CD4-positive, alpha-beta T cell treated with Interleukin-15 for 1 hour (primary cell): ENCODE measurements at regions not wholly inside any gene's neighbourhood (a gene's known extent, or its start where the extent isn't known, plus 50 kb on each side); places are given as distances from the start of the nearest gene placed in this dataset.

Experiments used
- DNase-seq: peaks from one replicate; pipeline ENCODE4 v3.0.0-alpha.2; 2020

DNA sequence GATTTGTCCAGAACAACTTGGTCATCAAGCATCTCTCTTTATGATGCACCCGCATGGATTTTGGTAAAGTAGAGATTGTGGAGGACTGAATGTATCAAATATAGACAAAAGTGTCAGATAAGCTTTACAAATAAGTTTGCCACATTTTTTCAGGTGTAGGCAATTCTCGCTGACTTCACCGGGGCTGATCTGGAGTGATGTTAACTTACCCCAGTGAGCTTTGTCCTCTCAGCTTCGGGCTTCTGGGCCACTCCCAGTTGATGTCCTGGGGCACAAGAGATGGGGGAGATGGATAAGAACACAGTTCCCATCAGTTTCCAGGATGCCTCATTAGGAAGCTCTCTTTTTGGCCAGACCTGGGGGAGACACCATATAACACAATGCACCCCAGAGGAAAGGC, 117.7 kb downstream of the ETS2 start:
- no peak for DNase-seq

DNA sequence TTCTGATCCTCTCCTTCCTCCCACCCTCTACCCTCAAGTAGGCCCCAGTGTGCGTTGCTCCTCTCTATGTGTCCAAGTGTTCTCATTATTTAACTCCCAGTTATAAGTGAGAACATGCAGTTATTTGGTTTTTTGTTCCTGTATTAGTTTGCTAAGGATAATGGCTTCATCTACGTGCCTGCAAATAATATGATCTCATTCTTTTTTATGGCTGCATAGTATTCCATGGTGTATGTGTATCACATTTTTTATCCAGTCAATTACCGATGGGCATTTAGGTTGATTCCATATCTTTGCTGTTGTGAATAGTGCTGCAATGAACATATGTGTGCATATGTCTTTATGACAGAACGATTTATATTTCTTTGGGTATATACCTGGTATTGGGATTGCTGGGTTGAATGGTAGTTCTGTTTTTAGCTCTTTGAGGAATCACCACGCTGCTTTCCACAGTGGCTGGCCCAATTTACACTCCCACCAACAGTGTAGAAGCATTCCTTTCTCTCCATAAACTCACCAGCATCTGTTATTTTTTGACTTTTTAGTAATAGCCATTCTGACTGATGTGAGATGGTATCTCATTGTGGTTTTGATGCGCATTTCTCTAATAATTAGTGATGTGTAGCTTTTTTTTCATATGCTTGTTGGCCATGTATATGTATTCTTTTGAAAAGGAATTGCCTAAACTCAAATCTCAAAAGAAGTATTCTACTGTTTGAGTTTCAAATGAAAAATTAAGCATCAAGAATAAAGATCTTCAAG, 116.9 kb downstream of the ETS2 start:
- DNase-seq, result no peak

GRCh38 chr21:38921511-38922251, 116.0 kb downstream of the ETS2 start:
- no peak for DNase-seq

DNA sequence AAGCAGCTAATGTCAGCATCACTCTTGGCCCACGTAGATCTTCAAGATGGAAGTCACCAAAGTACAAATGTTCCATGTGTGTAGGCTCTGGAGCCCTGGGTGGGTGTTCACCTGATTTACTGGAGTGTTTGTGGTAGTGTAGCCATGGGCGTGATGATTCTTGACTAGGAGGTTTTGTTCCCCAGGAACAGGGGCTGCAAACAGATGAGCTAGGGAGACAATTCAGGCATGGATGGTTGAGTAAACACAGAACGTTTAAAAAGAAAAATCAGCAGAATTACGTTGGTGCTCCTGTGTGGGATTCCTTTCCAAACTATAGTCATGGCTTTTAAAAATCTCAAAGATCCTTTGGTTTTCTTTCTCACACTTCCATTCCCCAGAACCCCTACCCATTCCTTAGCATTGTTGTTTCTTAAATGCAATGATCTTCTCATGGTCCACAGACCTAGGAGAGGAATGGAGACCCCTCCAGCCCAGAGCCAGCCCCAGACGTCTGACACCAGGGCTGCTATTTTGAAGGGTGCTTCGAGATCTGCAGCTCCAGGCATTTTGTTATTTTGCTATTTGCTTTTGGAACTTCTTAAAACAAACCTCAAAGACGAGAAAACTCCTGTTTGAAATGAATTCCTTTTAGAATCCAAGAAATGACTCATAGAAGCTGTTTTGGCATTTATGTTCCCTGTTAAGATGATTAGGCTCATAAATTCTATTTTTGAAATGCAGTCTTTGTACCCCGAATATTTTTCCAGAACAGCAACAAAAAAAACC, 115.1 kb downstream of the ETS2 start:
- no peak for DNase-seq

- DNase-seq, result no peak
These were observed 113.0 kb downstream of the ETS2 start for GRCh38 chr21:38918607-38919346.

- DNase-seq, result no peak
These were observed 111.5 kb downstream of the ETS2 start for GRCh38 chr21:38917043-38917774.

- no peak for DNase-seq
These were observed 110.7 kb downstream of the ETS2 start for GRCh38 chr21:38916214-38916964.

GRCh38 chr21:38915546-38915945, 109.8 kb downstream of the ETS2 start:
- DNase-seq, result no peak

DNA sequence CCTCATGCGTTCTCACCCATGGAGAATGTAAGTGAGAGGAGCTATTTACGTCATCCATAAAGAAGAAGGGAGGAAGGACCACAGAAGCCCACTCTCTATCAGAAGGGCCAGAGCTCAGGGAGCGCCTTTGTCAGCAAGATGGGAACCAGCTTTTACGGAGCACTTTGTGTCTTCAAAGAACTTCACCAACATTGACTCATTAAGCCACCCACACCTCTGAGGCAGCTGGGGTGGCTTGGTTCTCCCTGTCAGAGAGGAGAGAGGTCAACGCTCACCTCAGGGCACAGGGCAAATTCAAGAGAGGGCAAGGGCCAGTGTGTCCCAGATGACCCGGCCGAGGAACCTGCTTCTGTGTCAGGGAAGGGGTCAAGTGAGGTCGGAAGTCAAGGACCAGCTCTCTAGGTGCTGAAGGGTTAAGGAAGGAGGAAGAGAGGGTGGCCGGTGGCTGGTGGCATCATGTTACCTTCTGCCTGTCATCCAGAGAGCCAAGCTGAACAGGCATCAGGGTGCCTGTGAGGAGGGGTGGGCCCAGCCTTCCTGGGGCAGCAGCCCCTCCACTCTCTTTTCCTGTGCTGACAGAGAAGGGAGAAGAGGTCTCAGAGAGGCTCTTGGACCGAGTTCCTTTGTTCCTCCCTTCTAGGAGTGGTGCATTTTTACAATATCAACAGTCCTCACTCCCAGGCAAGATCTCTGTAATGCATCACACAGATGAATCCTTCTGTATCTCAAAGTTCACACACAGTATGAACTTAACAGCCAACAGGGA, 109.0 kb downstream of the ETS2 start:
- DNase-seq, result no peak

GRCh38 chr21:38913893-38914527, 108.3 kb downstream of the ETS2 start:
- DNase-seq, result no peak

DNA sequence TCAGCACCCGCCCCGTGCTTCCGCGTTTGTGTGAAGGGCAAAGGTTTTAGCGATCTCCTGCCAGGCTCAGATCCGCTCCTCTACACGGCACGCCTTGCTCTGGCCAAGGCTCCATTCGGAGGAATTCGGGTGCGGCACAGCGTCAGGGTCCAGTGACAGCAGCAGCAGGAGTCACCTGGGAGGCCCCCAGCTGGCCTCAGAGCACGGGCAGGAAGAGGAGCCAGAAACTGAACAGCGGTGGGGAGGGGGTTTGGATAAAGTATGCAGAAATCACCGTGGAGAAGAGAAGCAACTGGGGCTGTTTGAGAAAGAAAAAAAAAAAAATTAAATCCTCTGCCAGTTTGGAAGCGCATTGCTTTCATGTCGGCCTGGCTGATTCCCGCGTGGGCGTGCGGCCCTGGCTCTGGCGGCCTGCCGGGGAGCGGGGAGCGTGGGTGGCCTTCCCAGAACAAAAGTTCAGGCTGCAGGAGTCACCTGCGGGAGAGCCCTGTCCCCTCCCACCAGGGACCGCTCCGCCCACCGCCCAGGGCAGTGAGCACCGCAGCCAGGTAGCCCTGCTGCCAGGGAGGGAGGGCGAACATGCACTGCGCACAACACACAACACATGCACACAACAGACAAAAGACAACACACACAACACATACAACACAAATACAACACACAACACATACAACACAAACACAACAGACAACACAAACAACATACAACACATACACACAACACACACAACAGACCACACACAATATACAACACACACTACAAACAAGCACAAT, 107.6 kb downstream of the ETS2 start:
- DNase-seq, result no peak

GRCh38 chr21:38912789-38913119, 107.0 kb downstream of the ETS2 start:
- DNase-seq, result no peak

GRCh38 chr21:38912102-38912629, 106.4 kb downstream of the ETS2 start:
- no peak for DNase-seq

DNA sequence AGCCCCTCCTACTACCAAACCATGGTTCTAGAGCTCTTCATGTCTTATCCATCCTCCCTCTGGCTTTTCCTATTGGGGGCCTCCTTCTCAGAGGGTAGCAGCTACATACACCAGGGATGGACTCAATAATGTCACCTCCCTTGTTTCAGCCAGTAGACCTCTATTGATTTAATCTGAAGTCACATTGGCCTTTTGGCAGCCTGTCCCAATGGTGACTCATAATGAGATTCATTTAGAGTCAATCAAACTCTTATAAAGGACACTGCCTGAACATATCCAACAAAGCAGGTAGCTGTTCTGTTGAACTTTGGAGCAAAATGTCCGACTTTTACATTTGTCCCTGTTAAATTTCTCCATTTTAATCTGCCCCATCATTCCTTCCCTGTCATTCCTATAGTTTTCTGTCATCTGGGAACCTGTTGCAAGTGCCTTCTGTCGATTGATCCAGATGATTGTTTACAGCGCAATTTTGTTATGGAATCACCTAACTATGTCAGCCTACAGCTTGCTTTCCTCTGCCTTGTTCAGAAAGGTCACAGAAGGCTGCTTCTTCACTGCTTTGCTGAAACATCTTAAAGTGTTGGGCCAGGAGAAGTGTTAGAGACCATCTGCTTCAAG, 105.9 kb downstream of the ETS2 start:
- no peak for DNase-seq

DNA sequence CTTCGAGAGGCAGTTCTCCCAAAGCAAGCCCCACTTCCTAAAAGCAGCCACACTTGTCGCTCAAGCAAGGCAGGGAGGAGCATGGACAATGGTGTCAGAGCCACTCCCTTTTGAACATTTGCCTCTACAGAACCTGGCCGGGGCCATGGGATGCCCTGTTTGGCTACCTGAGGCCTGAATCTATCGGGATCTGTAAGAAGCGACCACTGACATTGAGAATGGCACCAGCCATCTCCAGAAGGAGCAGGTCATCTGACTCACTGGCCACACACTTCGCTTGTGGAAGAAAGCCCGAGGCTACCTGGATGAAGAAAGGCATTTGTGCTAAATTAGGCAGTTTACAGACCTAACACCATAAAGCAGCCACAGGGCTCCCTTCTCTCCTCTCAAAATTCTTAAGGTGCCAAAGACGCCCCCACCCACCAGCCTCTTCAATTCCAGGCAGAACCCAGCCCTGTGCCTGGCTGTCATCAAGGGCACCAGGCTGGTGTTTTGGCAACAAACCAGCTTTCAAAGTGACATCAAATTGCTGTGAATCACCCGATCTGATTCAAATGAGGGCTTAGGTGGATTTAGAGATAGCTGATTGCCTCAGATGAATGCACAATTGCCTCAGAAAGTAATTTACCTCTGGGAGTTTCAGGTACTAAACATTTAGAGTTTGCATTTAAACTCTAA, 104.8 kb downstream of the ETS2 start:
- DNase-seq, result no peak

GRCh38 chr21:38909929-38910328, 104.2 kb downstream of the ETS2 start:
- no peak for DNase-seq

DNA sequence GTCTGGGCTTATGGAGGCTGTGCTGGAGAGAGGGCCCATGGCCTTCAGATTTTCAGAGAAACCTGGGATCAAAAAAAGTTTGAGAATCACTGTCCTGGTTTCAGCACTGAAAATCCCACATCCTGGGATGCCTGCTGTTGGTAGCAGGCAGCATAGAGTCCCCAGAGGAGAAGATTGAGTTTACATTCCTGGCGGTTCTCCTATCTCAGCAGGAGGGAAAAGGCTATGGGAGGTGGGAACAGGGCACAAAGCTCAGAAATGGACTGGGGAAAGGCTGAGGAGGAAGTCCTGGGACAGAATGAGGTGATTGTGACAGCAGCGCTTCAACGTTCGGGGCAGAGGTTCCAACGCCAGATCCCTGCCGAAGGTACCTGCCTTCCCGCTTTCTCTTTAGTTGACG, 103.4 kb downstream of the ETS2 start:
- DNase-seq, result no peak

DNA sequence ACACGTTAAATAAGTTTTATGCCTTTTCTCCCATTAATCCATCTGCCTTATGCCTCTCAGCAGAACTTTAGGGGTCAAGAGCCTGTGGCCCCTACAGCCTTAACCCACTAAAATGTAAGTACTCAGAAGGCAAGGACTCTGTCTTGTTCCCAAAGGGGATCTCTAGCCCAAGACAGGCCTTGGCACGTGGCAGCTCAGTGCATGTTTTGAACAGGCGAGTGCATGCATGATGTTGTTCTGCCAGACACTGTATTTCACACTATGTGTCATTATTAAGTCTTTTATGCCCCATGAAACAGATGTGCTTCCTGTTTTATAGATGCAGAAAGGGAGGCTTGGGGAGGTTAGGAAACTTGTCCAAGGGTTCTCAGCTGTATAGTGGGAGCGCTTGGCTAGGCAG, 102.8 kb downstream of the ETS2 start:
- DNase-seq, result no peak
